ENCODE measurements at regions not wholly inside any gene's neighbourhood (a gene's known extent, or its start where the extent isn't known, plus 50 kb on each side); places are given as distances from the start of the nearest gene placed in this dataset.

DNA sequence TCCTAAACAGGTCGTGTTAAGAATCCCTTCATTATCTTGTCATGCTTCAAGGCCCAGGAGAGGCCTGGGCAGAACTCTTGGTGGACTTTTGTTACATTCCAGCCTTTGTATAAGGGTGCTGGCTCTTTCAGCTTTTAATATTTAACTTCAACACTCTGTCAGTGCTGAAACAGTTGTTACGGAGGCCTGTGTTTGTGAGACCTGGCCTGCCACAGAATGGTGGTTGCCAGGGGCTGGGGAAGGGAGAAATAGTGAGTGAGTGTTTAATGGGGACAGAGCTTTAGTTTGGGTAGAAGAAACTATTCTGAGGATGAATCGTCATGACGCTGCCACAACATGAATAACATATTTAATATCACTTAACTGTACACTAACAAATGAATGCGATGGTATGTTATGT, 1027.6 kb upstream of the PRKX start:
- H3K27ac ChIP-seq = no peak overlapping the region
- no peak for TF ChIP-seq CTCF (IDR thresholded peaks at IDR 0.05)
- H3K36me3 ChIP-seq = no peaks in the 10 kb centered on the region
- no peaks in the 10 kb centered on the region for H3K4me1 ChIP-seq
- no peak for DNase-seq
- no peaks in the 10 kb centered on the region for H3K9me3 ChIP-seq
- intact Hi-C loops (cut with DNase I; ENCODE audit: low total_unique reads) = no loop called here
- no peak overlapping the region for H3K4me3 ChIP-seq
- no peaks in the 10 kb centered on the region for H3K27me3 ChIP-seq

DNA sequence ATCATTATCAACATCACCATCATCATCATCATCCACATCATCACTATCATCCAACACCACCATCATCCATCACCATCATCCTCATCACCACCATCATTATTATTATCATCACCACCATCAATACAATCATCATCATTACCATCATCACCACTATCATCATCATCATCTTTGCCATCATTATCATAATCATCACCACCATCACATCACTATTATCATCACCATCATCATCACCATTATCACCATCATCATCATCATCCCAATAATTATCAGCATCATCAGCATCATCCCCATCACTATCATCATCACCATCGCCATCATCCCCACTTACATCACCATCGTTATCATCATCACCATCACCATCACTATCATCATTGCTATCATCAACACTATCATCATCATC, 1021.9 kb upstream of the PRKX start:
- H3K4me3 ChIP-seq = no peak overlapping the region
- TF ChIP-seq CTCF (IDR thresholded peaks at IDR 0.05) = no peak
- H3K4me1 ChIP-seq = no peaks in the 10 kb centered on the region
- no peak for DNase-seq
- H3K27ac ChIP-seq = no peak overlapping the region
- H3K9me3 ChIP-seq = peaks cover 0 to 3% (median 0%) of the 10 kb centered on the region in 3 donors
- H3K27me3 ChIP-seq = no peaks in the 10 kb centered on the region
- intact Hi-C loops (cut with DNase I; ENCODE audit: low total_unique reads) = no loop called here
- H3K36me3 ChIP-seq = no peaks in the 10 kb centered on the region

- Histone ChIP-seq H3K27me3 (no peaks in the 10 kb centered on the region), H3K9me3 (no peaks in the 10 kb centered on the region), H3K36me3 (no peaks in the 10 kb centered on the region), H3K27ac (no peak overlapping the region), H3K4me1 (no peaks in the 10 kb centered on the region), H3K4me3 (no peak overlapping the region)
- TF ChIP-seq CTCF (IDR thresholded peaks at IDR 0.05) = no peak
- intact Hi-C loops (cut with DNase I; ENCODE audit: low total_unique reads) = no loop called here
- no peak for DNase-seq
Observed at GRCh38 chrX:4710618-4711433, 997.4 kb upstream of the PRKX start.

GRCh38 chrX:4708970-4709760, 995.7 kb upstream of the PRKX start:
- no peaks in the 10 kb centered on the region for H3K27me3 ChIP-seq
- intact Hi-C loops (cut with DNase I; ENCODE audit: low total_unique reads) = no loop called here
- H3K27ac ChIP-seq = no peak overlapping the region
- no peak overlapping the region for H3K4me3 ChIP-seq
- H3K4me1 ChIP-seq = no peaks in the 10 kb centered on the region
- no peaks in the 10 kb centered on the region for H3K9me3 ChIP-seq
- TF ChIP-seq CTCF (IDR thresholded peaks at IDR 0.05) = no peak
- no peak for DNase-seq
- no peaks in the 10 kb centered on the region for H3K36me3 ChIP-seq

DNA sequence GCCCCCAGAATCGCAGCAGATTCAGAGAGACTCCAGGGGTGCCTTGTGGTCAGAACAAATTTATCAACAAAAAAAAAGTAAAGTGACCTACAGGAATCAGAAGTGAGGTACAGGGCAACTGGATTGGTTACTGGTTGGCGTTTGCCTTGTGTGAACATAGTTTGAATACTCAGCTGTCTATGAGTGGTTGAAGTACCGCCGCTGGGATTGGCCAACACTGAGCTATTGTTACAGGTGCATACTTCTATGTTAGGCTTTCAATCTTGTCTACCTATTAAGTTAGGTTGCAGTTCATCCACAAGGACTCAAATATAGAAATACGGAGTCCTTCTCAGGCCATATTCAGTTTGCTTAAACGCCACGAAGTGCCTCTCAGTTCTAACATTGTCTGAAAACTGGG, 993.5 kb upstream of the PRKX start:
- intact Hi-C loops (cut with DNase I; ENCODE audit: low total_unique reads) = no loop called here

More for the DNA sequence above, 993.5 kb upstream of the PRKX start:
- Histone ChIP-seq H3K4me1 (no peaks in the 10 kb centered on the region), H3K4me3 (no peak overlapping the region), H3K9me3 (no peaks in the 10 kb centered on the region), H3K36me3 (no peaks in the 10 kb centered on the region), H3K27ac (no peak overlapping the region), H3K27me3 (no peaks in the 10 kb centered on the region)
- TF ChIP-seq CTCF (IDR thresholded peaks at IDR 0.05) = no peak
- no peak for DNase-seq

Data from tibial artery (tissue), 4 donors.